ENCODE measurements at regions not wholly inside any gene's neighbourhood (a gene's known extent, or its start where the extent isn't known, plus 50 kb on each side); places are given as distances from the start of the nearest gene placed in this dataset.
A peak's percentile ranks its signal among the peaks of the same experiment; 100 is the strongest.

GRCh38 chr20:24764027-24764793 lies 184.9 kb upstream of the CST7 start:
- no peak for DNase-seq

GRCh38 chr20:24764794-24765202 lies 184.3 kb upstream of the CST7 start:
- DNase-seq, result no peak

- DNase-seq, result peak; percentile 31
Measured at GRCh38 chr20:24765316-24766142, 183.5 kb upstream of the CST7 start.

GRCh38 chr20:24766143-24766527 lies 182.9 kb upstream of the CST7 start:
- DNase-seq, result no peak

- peak; percentile 39 for DNase-seq
Measured at GRCh38 chr20:24766826-24767622, 182.0 kb upstream of the CST7 start.

- DNase-seq, result peak; percentile 55
Measured at GRCh38 chr20:24767623-24768100, 181.4 kb upstream of the CST7 start.

- DNase-seq, result peak; percentile 50
Measured at GRCh38 chr20:24768201-24768636, 180.8 kb upstream of the CST7 start.

- DNase-seq, result peak; percentile 27
Measured at GRCh38 chr20:24768713-24769601, 180.1 kb upstream of the CST7 start.

GRCh38 chr20:24769878-24770627 lies 179.0 kb upstream of the CST7 start:
- peak; percentile 59 for DNase-seq

- DNase-seq, result peak; percentile 53
Measured at GRCh38 chr20:24770628-24771541, 178.2 kb upstream of the CST7 start.

GRCh38 chr20:24771542-24772061 lies 177.5 kb upstream of the CST7 start:
- DNase-seq, result peak; percentile 43

- DNase-seq, result no peak
Measured at GRCh38 chr20:24772667-24773066, 176.4 kb upstream of the CST7 start.

GRCh38 chr20:24773168-24773567 lies 175.9 kb upstream of the CST7 start:
- no peak for DNase-seq

GRCh38 chr20:24773751-24774201 lies 175.3 kb upstream of the CST7 start:
- DNase-seq, result peak; percentile 53

GRCh38 chr20:24775966-24776365 lies 173.1 kb upstream of the CST7 start:
- DNase-seq, result no peak

GRCh38 chr20:24776755-24777271 lies 172.3 kb upstream of the CST7 start:
- no peak for DNase-seq

GRCh38 chr20:24777746-24778145 lies 171.3 kb upstream of the CST7 start:
- no peak for DNase-seq

GRCh38 chr20:24778585-24779031 lies 170.5 kb upstream of the CST7 start:
- DNase-seq, result peak; percentile 41

GRCh38 chr20:24779131-24779530 lies 169.9 kb upstream of the CST7 start:
- peak; percentile 5 for DNase-seq

All from activated effector memory CD4-positive, alpha-beta T cell treated with anti-CD3 and anti-CD28 coated beads, Interleukin-2, amount 50 U/mL, for 16 hours (primary cell).